Fibroblast of mammary gland (primary cell): ENCODE measurements at regions not wholly inside any gene's neighbourhood (a gene's known extent, or its start where the extent isn't known, plus 50 kb on each side); places are given as distances from the start of the nearest gene placed in this dataset.

Experiments
- DNase-seq: peaks from one replicate; pipeline ENCODE4 v3.0.0-alpha.2; 2010; ENCODE audit warnings: low read depth
- H3K4me3 ChIP-seq: 2 replicates; pipeline ENCODE4 v1.5.1; 2011; ENCODE audit warnings: low read depth, mild to moderate bottlenecking, low read length, moderate library complexity; ENCODE audit not compliant: control insufficient read depth
- CTCF ChIP-seq: conservative IDR thresholded peaks from 2 replicates; pipeline ENCODE4 v1.5.1; 2011; ENCODE audit warnings: low read depth, low read length, inconsistent platforms; ENCODE audit not compliant: control insufficient read depth, insufficient read depth

- DNase-seq, result no peak
- H3K4me3 ChIP-seq, result no peak overlapping the region
- no peak for TF ChIP-seq CTCF
These were observed 246.3 kb downstream of the OGFRL1 start for GRCh38 chr6:71534921-71535320.

GRCh38 chr6:71537717-71538116, 249.1 kb downstream of the OGFRL1 start:
- H3K4me3 ChIP-seq, result no peak overlapping the region
- DNase-seq, result peak; percentile 54

GRCh38 chr6:71544028-71544427, 255.4 kb downstream of the OGFRL1 start:
- DNase-seq, result no peak
- TF ChIP-seq CTCF, result no peak
- H3K4me3 ChIP-seq, result no peak overlapping the region

More at GRCh38 chr6:71537717-71538116, 249.1 kb downstream of the OGFRL1 start:
- TF ChIP-seq CTCF, result no peak

- H3K4me3 ChIP-seq, result no peak overlapping the region
- no peak for DNase-seq
- no peak for TF ChIP-seq CTCF
These were observed 256.3 kb downstream of the OGFRL1 start for GRCh38 chr6:71544906-71545305.

- H3K4me3 ChIP-seq, result no peak overlapping the region
- DNase-seq, result no peak
These were observed 257.3 kb downstream of the OGFRL1 start for GRCh38 chr6:71545905-71546304.

GRCh38 chr6:71551798-71552197, 263.2 kb downstream of the OGFRL1 start:
- H3K4me3 ChIP-seq, result no peak overlapping the region
- no peak for TF ChIP-seq CTCF
- DNase-seq, result no peak

More at GRCh38 chr6:71545905-71546304, 257.3 kb downstream of the OGFRL1 start:
- no peak for TF ChIP-seq CTCF

- DNase-seq, result no peak
- TF ChIP-seq CTCF, result no peak
- H3K4me3 ChIP-seq, result no peak overlapping the region
These were observed 267.5 kb downstream of the OGFRL1 start for GRCh38 chr6:71556141-71556540.
